Upper lobe of left lung (tissue), 4 donors: ENCODE measurements at regions not wholly inside any gene's neighbourhood (a gene's known extent, or its start where the extent isn't known, plus 50 kb on each side); places are given as distances from the start of the nearest gene placed in this dataset.

ENCODE experiments used
- POLR2A ChIP-seq, 4 donors: fragments of 450-650 bp; IDR thresholded peaks; one replicate each; pipeline ENCODE4 v1.5.1; 2016 to 2017; ENCODE audit warnings: antibody characterized with exemption in 4 of 4, mild to moderate bottlenecking in 2 of 4
- POLR2AphosphoS5 ChIP-seq, 2 donors: sonication (generic); formaldehyde crosslinking; IDR thresholded peaks; one replicate each; pipeline ENCODE4 v1.5.1; 2017; ENCODE audit warnings: antibody characterized with exemption in 2 of 2
- TF ChIP-seq, protein P1 (sequence below), 6 experiments: fragments of 450-650 bp in 4 of 6; fragments of 200-600 bp in 2 of 6; sonication (generic) in 2 of 6; IDR thresholded peaks; one replicate each; pipeline ENCODE4 v1.5.1; 2016 to 2019; ENCODE audit warnings: antibody characterized with exemption in 6 of 6

- TF ChIP-seq, protein P1, sequence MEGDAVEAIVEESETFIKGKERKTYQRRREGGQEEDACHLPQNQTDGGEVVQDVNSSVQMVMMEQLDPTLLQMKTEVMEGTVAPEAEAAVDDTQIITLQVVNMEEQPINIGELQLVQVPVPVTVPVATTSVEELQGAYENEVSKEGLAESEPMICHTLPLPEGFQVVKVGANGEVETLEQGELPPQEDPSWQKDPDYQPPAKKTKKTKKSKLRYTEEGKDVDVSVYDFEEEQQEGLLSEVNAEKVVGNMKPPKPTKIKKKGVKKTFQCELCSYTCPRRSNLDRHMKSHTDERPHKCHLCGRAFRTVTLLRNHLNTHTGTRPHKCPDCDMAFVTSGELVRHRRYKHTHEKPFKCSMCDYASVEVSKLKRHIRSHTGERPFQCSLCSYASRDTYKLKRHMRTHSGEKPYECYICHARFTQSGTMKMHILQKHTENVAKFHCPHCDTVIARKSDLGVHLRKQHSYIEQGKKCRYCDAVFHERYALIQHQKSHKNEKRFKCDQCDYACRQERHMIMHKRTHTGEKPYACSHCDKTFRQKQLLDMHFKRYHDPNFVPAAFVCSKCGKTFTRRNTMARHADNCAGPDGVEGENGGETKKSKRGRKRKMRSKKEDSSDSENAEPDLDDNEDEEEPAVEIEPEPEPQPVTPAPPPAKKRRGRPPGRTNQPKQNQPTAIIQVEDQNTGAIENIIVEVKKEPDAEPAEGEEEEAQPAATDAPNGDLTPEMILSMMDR (IDR thresholded peaks at IDR 0.05): no peak
- no peak for TF ChIP-seq POLR2A (IDR thresholded peaks at IDR 0.05)
- no peak for TF ChIP-seq POLR2AphosphoS5 (IDR thresholded peaks at IDR 0.05)
Observed at GRCh38 chr7:119900996-119901672, 371.8 kb upstream of the KCND2 start.
